HG03039 (cell line): ENCODE measurements at regions not wholly inside any gene's neighbourhood (a gene's known extent, or its start where the extent isn't known, plus 50 kb on each side); places are given as distances from the start of the nearest gene placed in this dataset.

ENCODE experiments used
- ATAC-seq: cut with Tn5 transposase; IDR thresholded peaks from one replicate; pipeline ENCODE4 v1.9.1; 2021; ENCODE audit warnings: mild to moderate bottlenecking, moderate library complexity; ENCODE audit not compliant: unreplicated experiment

GRCh38 chr1:221150996-221151395 lies 271.8 kb downstream of the HLX start:
- no peak for ATAC-seq

GRCh38 chr1:221154932-221155331 lies 275.7 kb downstream of the HLX start:
- ATAC-seq, result no peak

- ATAC-seq, result peak; percentile 84
Observed at GRCh38 chr1:221157026-221157761, 278.0 kb downstream of the HLX start.

- no peak for ATAC-seq
Observed at GRCh38 chr1:221159608-221160007, 280.4 kb downstream of the HLX start.

GRCh38 chr1:221161571-221162041 lies 282.4 kb downstream of the HLX start:
- ATAC-seq, result no peak

- no peak for ATAC-seq
Observed at GRCh38 chr1:221162352-221162751, 283.1 kb downstream of the HLX start.

- ATAC-seq, result no peak
Observed at GRCh38 chr1:221162939-221163338, 283.7 kb downstream of the HLX start.

GRCh38 chr1:221164029-221164428 lies 284.8 kb downstream of the HLX start:
- ATAC-seq, result no peak

- ATAC-seq, result no peak
Observed at GRCh38 chr1:221164951-221165838, 286.0 kb downstream of the HLX start.

GRCh38 chr1:221165839-221166500 lies 286.7 kb downstream of the HLX start:
- ATAC-seq, result no peak

GRCh38 chr1:221166559-221167318 lies 287.5 kb downstream of the HLX start:
- no peak for ATAC-seq

- ATAC-seq, result no peak
Observed at GRCh38 chr1:221169447-221169889, 290.2 kb downstream of the HLX start.

- ATAC-seq, result no peak
Observed at GRCh38 chr1:221170171-221170570, 290.9 kb downstream of the HLX start.

- ATAC-seq, result no peak
Observed at GRCh38 chr1:221171768-221172167, 292.5 kb downstream of the HLX start.

- no peak for ATAC-seq
Observed at GRCh38 chr1:221172841-221173240, 293.6 kb downstream of the HLX start.

- no peak for ATAC-seq
Observed at GRCh38 chr1:221174330-221174993, 295.2 kb downstream of the HLX start.

GRCh38 chr1:221175249-221175648 lies 296.0 kb downstream of the HLX start:
- no peak for ATAC-seq

GRCh38 chr1:221180704-221181368 lies 301.6 kb downstream of the HLX start:
- no peak for ATAC-seq

GRCh38 chr1:221182791-221183533 lies 303.7 kb downstream of the HLX start:
- no peak for ATAC-seq
